Uterus (tissue), 3 donors: ENCODE measurements at regions not wholly inside any gene's neighbourhood (a gene's known extent, or its start where the extent isn't known, plus 50 kb on each side); places are given as distances from the start of the nearest gene placed in this dataset.

Source experiments
- DNase-seq, 2 donors: peaks; one replicate each; pipeline ENCODE4 v3.0.0-alpha.2; 2019 to 2020
- H3K27ac ChIP-seq, 2 donors: fragments of 200-600 bp; sonication (generic); 1 replicate in 1 of 2; 2 replicates in 1 of 2; pipeline ENCODE4 v1.5.1; 2016 to 2018
- H3K27me3 ChIP-seq, 2 donors: fragments of 200-600 bp; sonication (generic); one replicate each; pipeline ENCODE4 v1.5.1; 2018 to 2019; ENCODE audit warnings: control low read depth in 1 of 2
- H3K36me3 ChIP-seq, 2 donors: fragments of 200-600 bp; sonication (generic); one replicate each; pipeline ENCODE4 v1.5.1; 2019; ENCODE audit warnings: control low read depth in 1 of 2
- H3K4me1 ChIP-seq, 2 donors: fragments of 200-600 bp; sonication (generic); one replicate each; pipeline ENCODE4 v1.5.1; 2018 to 2019; ENCODE audit warnings: control low read depth in 1 of 2
- H3K4me3 ChIP-seq, 2 donors: fragments of 200-600 bp; sonication (generic); 1 replicate in 1 of 2; 2 replicates in 1 of 2; pipeline ENCODE4 v1.5.1; 2018 to 2019; ENCODE audit warnings: mild to moderate bottlenecking in 1 of 2
- H3K9me3 ChIP-seq, 2 donors: fragments of 200-600 bp; sonication (generic); one replicate each; pipeline ENCODE4 v1.5.1; 2019; ENCODE audit warnings: control low read depth in 1 of 2
- POLR2A ChIP-seq, 2 donors: fragments of 450-650 bp; IDR thresholded peaks; one replicate each; pipeline ENCODE4 v1.6.1; 2016; ENCODE audit warnings: antibody characterized with exemption in 2 of 2, mild to moderate bottlenecking in 1 of 2, moderate library complexity in 1 of 2
- intact Hi-C: fragments of 100-400 bp; cut with DNase I; formaldehyde crosslinking; loops from one replicate; pipeline ENCODE4 v1.15.1; 2023; ENCODE audit warnings: low total_unique reads
- TF ChIP-seq, protein P1 (sequence below), 4 experiments: fragments of 200-600 bp in 2 of 4; fragments of 450-650 bp in 2 of 4; sonication (generic) in 2 of 4; IDR thresholded peaks; one replicate each; pipeline ENCODE4 v1.5.1; 2016 to 2019; ENCODE audit warnings: antibody characterized with exemption in 4 of 4, mild to moderate bottlenecking in 2 of 4, moderate library complexity in 1 of 4
- donor health status: DM: yes; HTN: yes; CAD: no.

DNA sequence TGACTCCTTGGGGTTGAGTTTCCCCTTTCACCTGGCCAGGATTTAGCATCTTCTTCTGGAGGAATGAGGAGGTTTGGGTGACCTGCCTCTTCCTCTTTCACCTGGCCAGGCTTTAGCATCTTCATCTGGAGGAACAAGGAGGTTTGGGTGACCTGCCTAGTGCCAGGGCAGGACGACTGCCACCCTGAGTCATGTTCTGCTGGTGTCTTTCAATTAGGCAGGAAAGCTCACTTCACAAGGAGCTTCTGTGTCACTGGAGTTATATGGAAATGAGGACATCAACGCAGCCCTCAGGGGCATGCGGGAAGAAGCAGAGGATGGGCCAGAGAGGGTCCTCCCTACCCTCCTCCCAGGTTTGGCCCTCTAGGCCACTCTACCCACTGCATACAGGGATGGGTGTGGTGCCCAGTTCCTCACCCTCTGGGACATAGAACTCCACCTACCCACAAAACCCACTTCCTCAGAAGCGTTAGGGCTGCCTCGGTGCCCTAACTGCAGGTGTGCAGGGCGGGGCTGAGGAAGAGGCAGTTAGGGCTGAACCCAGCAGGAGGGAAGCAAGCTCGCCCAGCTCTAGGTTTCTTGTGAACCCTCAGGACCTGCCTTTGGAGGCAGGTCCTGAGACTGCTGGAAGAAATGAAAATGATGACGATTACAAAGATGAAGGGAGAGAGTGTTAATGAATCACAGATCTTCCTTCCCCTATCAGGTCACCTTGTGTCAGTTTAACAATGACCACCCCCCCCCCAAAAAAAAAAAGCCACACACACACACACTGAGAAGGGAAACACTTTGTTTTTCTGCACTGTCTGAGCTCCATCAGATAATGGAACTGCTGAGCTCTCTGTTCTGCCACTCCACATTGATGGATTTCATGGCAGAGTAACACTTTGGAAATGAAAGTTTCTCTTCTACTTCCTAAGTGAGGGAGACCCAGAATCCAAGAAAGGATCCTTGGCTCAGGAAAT is 71.0 kb downstream of the ARL4C start:
- no peaks in the 10 kb centered on the region for H3K36me3 ChIP-seq
- intact Hi-C loops = no loop called here
- no peaks in the 10 kb centered on the region for H3K27me3 ChIP-seq
- H3K27ac ChIP-seq = no peak overlapping the region
- H3K9me3 ChIP-seq = no peaks in the 10 kb centered on the region
- H3K4me3 ChIP-seq = no peak overlapping the region
- no peak for TF ChIP-seq POLR2A (IDR thresholded peaks at IDR 0.05)
- TF ChIP-seq, protein P1, sequence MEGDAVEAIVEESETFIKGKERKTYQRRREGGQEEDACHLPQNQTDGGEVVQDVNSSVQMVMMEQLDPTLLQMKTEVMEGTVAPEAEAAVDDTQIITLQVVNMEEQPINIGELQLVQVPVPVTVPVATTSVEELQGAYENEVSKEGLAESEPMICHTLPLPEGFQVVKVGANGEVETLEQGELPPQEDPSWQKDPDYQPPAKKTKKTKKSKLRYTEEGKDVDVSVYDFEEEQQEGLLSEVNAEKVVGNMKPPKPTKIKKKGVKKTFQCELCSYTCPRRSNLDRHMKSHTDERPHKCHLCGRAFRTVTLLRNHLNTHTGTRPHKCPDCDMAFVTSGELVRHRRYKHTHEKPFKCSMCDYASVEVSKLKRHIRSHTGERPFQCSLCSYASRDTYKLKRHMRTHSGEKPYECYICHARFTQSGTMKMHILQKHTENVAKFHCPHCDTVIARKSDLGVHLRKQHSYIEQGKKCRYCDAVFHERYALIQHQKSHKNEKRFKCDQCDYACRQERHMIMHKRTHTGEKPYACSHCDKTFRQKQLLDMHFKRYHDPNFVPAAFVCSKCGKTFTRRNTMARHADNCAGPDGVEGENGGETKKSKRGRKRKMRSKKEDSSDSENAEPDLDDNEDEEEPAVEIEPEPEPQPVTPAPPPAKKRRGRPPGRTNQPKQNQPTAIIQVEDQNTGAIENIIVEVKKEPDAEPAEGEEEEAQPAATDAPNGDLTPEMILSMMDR (IDR thresholded peaks at IDR 0.05) = no peak
- H3K4me1 ChIP-seq = no peaks in the 10 kb centered on the region
- no peak for DNase-seq

DNA sequence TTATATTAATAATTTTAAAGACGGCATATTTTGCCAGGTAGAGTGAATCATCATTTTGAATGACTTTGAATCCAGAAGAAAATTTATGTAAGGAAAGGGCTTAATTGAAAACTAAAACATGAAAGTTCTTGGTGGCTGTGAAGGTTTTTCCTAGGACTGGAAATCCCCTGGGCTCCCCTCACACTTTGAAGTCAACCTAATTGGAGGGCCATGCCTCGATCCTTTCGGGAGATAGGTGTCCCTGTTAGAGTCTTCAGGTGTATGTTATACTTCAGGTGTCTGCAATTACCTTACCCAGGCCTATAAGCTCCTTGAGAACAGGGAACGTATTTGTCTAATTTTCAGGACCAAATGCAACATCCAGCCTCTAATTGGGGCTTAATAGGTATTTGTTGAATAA is 73.0 kb downstream of the ARL4C start:
- no peak overlapping the region for H3K4me3 ChIP-seq
- no peak for DNase-seq
- TF ChIP-seq, protein P1 (IDR thresholded peaks at IDR 0.05) = no peak
- no peak for TF ChIP-seq POLR2A (IDR thresholded peaks at IDR 0.05)
- no peaks in the 10 kb centered on the region for H3K4me1 ChIP-seq
- H3K27ac ChIP-seq = no peak overlapping the region
- no peaks in the 10 kb centered on the region for H3K9me3 ChIP-seq
- intact Hi-C loops = no loop called here
- no peaks in the 10 kb centered on the region for H3K36me3 ChIP-seq
- H3K27me3 ChIP-seq = no peaks in the 10 kb centered on the region

DNA sequence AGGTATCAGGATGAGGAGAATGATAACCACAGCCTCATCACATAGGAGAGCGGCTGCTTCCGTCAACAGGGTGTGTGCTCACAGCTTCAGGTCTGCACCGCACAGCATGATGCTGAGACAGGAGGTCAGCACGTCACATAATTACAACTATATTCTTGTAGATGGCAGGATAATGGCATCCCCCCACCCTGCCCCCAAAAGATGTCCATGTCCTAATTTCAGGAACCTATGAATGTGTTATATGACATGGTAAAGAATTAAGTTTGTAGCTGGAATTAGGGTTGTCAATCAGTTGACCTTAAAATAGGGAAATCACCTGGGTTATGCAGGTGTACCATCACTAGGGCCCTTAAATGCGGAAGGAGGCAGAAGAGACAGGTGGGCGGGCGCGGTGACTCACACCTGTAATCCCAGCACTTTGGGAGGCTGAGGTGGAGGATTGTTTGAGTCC is 73.9 kb downstream of the ARL4C start:
- Histone ChIP-seq H3K36me3 (no peaks in the 10 kb centered on the region), H3K27ac (no peak overlapping the region), H3K9me3 (no peaks in the 10 kb centered on the region), H3K4me3 (no peak overlapping the region), H3K4me1 (no peaks in the 10 kb centered on the region), H3K27me3 (no peaks in the 10 kb centered on the region)
- TF ChIP-seq, protein P1 (IDR thresholded peaks at IDR 0.05) = no peak
- no peak for TF ChIP-seq POLR2A (IDR thresholded peaks at IDR 0.05)
- DNase-seq = no peak
- intact Hi-C loops = no loop called here

DNA sequence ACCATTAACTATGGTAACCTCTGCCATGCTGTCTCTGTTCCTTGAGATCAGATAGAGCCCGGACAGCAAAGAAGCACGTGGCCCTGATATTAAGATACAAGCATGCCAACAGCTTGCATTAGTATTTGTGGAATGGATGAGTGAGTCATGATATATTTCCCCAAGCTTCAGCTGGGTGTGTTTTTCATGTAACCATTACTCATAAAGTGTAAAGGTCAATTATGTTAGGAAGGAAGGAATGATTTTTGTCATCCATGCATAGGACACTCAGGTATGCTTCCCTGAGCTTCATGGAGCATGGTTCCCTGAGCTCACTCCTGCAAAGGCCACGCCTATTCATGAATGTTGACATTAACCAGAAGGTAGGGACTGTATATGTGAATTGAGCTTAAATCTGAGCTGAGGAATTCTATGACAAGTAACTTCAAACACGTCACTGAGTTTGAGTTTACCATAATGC is 74.6 kb downstream of the ARL4C start:
- no peak for DNase-seq
- Histone ChIP-seq H3K36me3 (no peaks in the 10 kb centered on the region), H3K27ac (no peak overlapping the region), H3K9me3 (no peaks in the 10 kb centered on the region), H3K27me3 (no peaks in the 10 kb centered on the region), H3K4me3 (no peak overlapping the region), H3K4me1 (no peaks in the 10 kb centered on the region)
- intact Hi-C loops = no loop called here
- no peak for TF ChIP-seq POLR2A (IDR thresholded peaks at IDR 0.05)
- TF ChIP-seq, protein P1 (IDR thresholded peaks at IDR 0.05) = no peak

DNA sequence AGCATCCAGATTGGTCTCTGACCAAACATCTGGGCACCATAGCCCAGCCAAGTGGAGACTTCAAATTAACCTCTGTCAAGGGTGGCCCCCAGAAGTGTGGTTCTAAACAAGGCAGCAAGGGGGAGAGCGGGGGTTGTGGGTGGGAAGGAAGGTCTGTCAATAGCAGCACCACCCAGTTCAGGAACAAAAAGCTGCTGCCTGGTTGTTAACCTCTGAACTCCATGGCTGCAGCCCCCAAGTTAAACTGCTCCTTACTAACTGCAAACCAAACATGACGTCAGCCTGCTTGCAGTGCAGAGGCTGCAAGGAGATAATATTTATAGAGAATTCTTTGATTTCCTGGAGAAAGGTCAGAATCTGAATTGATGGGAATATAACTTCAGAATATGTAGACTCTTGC is 76.5 kb downstream of the ARL4C start:
- H3K4me1 ChIP-seq = no peaks in the 10 kb centered on the region
- H3K36me3 ChIP-seq = no peaks in the 10 kb centered on the region
- intact Hi-C loops = no loop called here
- no peak overlapping the region for H3K4me3 ChIP-seq
- H3K9me3 ChIP-seq = no peaks in the 10 kb centered on the region
- TF ChIP-seq, protein P1 (IDR thresholded peaks at IDR 0.05) = no peak
- no peak for TF ChIP-seq POLR2A (IDR thresholded peaks at IDR 0.05)
- no peak overlapping the region for H3K27ac ChIP-seq
- H3K27me3 ChIP-seq = no peaks in the 10 kb centered on the region
- no peak for DNase-seq
